IPS-NIHi7 (cell line): ENCODE measurements at regions not wholly inside any gene's neighbourhood (a gene's known extent, or its start where the extent isn't known, plus 50 kb on each side); places are given as distances from the start of the nearest gene placed in this dataset.
"Not testable (repeated sequence)": the region's sequence is repeated elsewhere in the genome, so short reads cannot be mapped to it uniquely, and the experiment has no call there.

ENCODE experiments used
- DNase-seq: peaks from one replicate; pipeline ENCODE4 v3.0.0; 2012; ENCODE audit warnings: mixed read lengths; ENCODE audit errors: extremely low spot score

- DNase-seq, result no peak
These were observed 260.2 kb downstream of the SDHAF3 start for GRCh38 chr7:97377713-97378112.

GRCh38 chr7:97381815-97382554 lies 264.5 kb downstream of the SDHAF3 start:
- DNase-seq, result no peak

GRCh38 chr7:97390052-97390451 lies 272.6 kb downstream of the SDHAF3 start:
- no peak for DNase-seq

- DNase-seq, result no peak
These were observed 273.6 kb downstream of the SDHAF3 start for GRCh38 chr7:97390915-97391593.

GRCh38 chr7:97401398-97401797 lies 283.9 kb downstream of the SDHAF3 start:
- no peak for DNase-seq

GRCh38 chr7:97405835-97406234 lies 288.3 kb downstream of the SDHAF3 start:
- DNase-seq, result no peak

- DNase-seq, result no peak
These were observed 289.6 kb downstream of the SDHAF3 start for GRCh38 chr7:97407106-97407505.

GRCh38 chr7:97409346-97409745 lies 291.8 kb downstream of the SDHAF3 start:
- DNase-seq, result no peak

- DNase-seq, result peak; percentile 29
These were observed 300.8 kb downstream of the SDHAF3 start for GRCh38 chr7:97418312-97418711.

GRCh38 chr7:97419898-97420297 lies 302.4 kb downstream of the SDHAF3 start:
- DNase-seq, result no peak

GRCh38 chr7:97421307-97421930 lies 303.9 kb downstream of the SDHAF3 start:
- no peak for DNase-seq

GRCh38 chr7:97422046-97422445 lies 304.5 kb downstream of the SDHAF3 start:
- no peak for DNase-seq

- DNase-seq, result peak; percentile 19
These were observed 301.9 kb upstream of the TAC1 start for GRCh38 chr7:97430006-97430405.

- DNase-seq, result no peak
These were observed 292.2 kb upstream of the TAC1 start for GRCh38 chr7:97439637-97440214.

GRCh38 chr7:97446361-97446760 lies 285.5 kb upstream of the TAC1 start:
- no peak for DNase-seq

- DNase-seq, result not testable (repeated sequence)
These were observed 282.4 kb upstream of the TAC1 start for GRCh38 chr7:97449448-97449847.

GRCh38 chr7:97450516-97450915 lies 281.4 kb upstream of the TAC1 start:
- no peak for DNase-seq

- no peak for DNase-seq
These were observed 277.2 kb upstream of the TAC1 start for GRCh38 chr7:97454636-97455035.

- no peak for DNase-seq
These were observed 274.8 kb upstream of the TAC1 start for GRCh38 chr7:97457054-97457453.

GRCh38 chr7:97460433-97460832 lies 271.5 kb upstream of the TAC1 start:
- DNase-seq, result no peak

- DNase-seq, result no peak
These were observed 270.3 kb upstream of the TAC1 start for GRCh38 chr7:97461596-97461995.

- DNase-seq, result no peak
These were observed 265.8 kb upstream of the TAC1 start for GRCh38 chr7:97466071-97466470.
